ENCODE measurements at regions not wholly inside any gene's neighbourhood (a gene's known extent, or its start where the extent isn't known, plus 50 kb on each side); places are given as distances from the start of the nearest gene placed in this dataset.

DNA sequence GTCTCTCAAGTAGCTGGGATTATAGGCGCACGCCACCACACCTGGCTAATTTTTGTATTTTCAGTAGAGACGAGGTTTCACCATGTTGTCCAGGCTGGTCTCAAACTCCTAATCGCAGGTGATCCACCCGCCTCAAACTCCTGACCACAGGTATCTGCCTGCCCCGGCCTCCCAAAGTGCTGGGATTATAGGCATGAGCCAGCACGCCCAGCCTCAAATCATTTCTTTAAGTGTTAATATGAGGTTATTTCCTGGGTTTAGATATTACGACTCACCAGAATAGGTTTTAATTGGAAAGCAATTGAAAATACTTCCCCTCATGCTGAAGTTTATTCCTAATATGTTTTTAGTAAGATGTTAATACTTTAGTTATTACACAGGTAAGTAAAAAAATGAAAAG lies 144.5 kb downstream of the NUFIP1 start:
- no peaks in the 10 kb centered on the region for H3K27me3 ChIP-seq (ENCODE audit: insufficient read depth, low read length)
- no peak overlapping the region for H3K27ac ChIP-seq (ENCODE audit: low read depth, low read length, poor library complexity, severe bottlenecking)
- no peaks in the 10 kb centered on the region for H3K4me1 ChIP-seq (ENCODE audit: insufficient read depth, low read length, severe bottlenecking)
- no peaks in the 10 kb centered on the region for H3K79me2 ChIP-seq (ENCODE audit: insufficient read depth, low read length)
- TF ChIP-seq, protein P1, sequence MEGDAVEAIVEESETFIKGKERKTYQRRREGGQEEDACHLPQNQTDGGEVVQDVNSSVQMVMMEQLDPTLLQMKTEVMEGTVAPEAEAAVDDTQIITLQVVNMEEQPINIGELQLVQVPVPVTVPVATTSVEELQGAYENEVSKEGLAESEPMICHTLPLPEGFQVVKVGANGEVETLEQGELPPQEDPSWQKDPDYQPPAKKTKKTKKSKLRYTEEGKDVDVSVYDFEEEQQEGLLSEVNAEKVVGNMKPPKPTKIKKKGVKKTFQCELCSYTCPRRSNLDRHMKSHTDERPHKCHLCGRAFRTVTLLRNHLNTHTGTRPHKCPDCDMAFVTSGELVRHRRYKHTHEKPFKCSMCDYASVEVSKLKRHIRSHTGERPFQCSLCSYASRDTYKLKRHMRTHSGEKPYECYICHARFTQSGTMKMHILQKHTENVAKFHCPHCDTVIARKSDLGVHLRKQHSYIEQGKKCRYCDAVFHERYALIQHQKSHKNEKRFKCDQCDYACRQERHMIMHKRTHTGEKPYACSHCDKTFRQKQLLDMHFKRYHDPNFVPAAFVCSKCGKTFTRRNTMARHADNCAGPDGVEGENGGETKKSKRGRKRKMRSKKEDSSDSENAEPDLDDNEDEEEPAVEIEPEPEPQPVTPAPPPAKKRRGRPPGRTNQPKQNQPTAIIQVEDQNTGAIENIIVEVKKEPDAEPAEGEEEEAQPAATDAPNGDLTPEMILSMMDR (IDR thresholded peaks at IDR 0.05; ENCODE audit: low read length): no peak
- no peak for TF ChIP-seq EZH2 (IDR thresholded peaks at IDR 0.05; ENCODE audit: borderline replicate concordance, low read length)
- no peak overlapping the region for H2AFZ ChIP-seq (ENCODE audit: low read length)
- H3F3A ChIP-seq (ENCODE audit: insufficient read depth, low read length): no peaks in the 10 kb centered on the region
- H3K9ac ChIP-seq (ENCODE audit: low read length): no peak overlapping the region
- H3K36me3 ChIP-seq (ENCODE audit: insufficient read depth, low read length): no peaks in the 10 kb centered on the region
- H3K9me2 ChIP-seq (ENCODE audit: low read depth, low read length): no peaks in the 10 kb centered on the region
- no peak overlapping the region for H3K4me3 ChIP-seq (ENCODE audit: low read depth, low read length, poor library complexity, severe bottlenecking)
- no peaks in the 10 kb centered on the region for H3K9me3 ChIP-seq (ENCODE audit: low read length)
- H4K20me1 ChIP-seq (ENCODE audit: insufficient read depth, low read length): no peaks in the 10 kb centered on the region
- no peak overlapping the region for H3K4me2 ChIP-seq (ENCODE audit: low read length)

DNA sequence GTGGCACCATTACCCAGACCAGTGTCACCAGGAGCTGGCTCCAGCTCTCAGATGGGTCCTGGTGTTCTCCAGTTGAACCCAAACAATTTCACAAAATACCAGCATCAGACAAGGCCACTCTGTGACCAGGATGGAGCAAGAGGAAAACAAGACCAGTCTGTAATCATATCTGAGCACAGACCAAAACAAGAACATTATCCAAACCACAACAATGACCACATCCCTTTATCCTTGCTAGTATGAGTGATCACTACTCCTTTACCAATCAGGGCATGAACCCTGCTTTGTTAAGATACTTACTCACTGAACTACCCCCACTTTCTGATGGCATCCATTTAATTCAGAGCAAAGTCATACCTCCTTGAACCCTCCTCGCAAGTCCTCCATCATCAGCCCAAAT lies 145.9 kb downstream of the NUFIP1 start:
- Histone ChIP-seq H3K9me2 (ENCODE audit: low read depth, low read length) (no peaks in the 10 kb centered on the region), H3K79me2 (ENCODE audit: insufficient read depth, low read length) (no peaks in the 10 kb centered on the region), H3F3A (ENCODE audit: insufficient read depth, low read length) (no peaks in the 10 kb centered on the region), H3K4me3 (ENCODE audit: low read depth, low read length, poor library complexity, severe bottlenecking) (no peak overlapping the region), H4K20me1 (ENCODE audit: insufficient read depth, low read length) (no peaks in the 10 kb centered on the region), H3K4me2 (ENCODE audit: low read length) (no peak overlapping the region), H3K9me3 (ENCODE audit: low read length) (no peaks in the 10 kb centered on the region), H3K4me1 (ENCODE audit: insufficient read depth, low read length, severe bottlenecking) (no peaks in the 10 kb centered on the region), H3K27me3 (ENCODE audit: insufficient read depth, low read length) (no peaks in the 10 kb centered on the region), H3K36me3 (ENCODE audit: insufficient read depth, low read length) (no peaks in the 10 kb centered on the region), H3K27ac (ENCODE audit: low read depth, low read length, poor library complexity, severe bottlenecking) (no peak overlapping the region), H3K9ac (ENCODE audit: low read length) (no peak overlapping the region), H2AFZ (ENCODE audit: low read length) (no peak overlapping the region)
- TF ChIP-seq, protein P1 (IDR thresholded peaks at IDR 0.05; ENCODE audit: low read length): no peak
- no peak for TF ChIP-seq EZH2 (IDR thresholded peaks at IDR 0.05; ENCODE audit: borderline replicate concordance, low read length)

DNA sequence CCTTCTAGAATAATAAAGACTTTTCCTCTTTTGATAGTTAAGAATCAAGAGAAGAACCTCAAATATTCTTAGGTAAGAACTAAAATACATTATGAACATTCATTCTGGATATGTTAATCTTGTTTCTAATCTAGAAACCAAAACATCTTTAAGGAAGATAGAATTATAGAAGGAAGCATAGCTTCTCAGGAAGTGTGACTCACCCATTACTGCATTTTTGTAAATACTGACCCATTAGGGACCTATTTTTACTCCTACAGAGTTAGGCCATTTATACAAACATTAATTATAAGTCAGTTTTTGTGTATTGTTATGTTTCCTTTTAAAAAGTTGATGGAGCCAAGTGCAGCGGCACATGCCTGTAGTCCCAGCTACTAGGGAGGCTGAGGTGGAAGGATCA lies 147.1 kb downstream of the NUFIP1 start:
- TF ChIP-seq, protein P1 (IDR thresholded peaks at IDR 0.05; ENCODE audit: low read length): no peak
- no peak for TF ChIP-seq EZH2 (IDR thresholded peaks at IDR 0.05; ENCODE audit: borderline replicate concordance, low read length)
- no peaks in the 10 kb centered on the region for H3K9me3 ChIP-seq (ENCODE audit: low read length)
- H3K4me3 ChIP-seq (ENCODE audit: low read depth, low read length, poor library complexity, severe bottlenecking): no peak overlapping the region
- no peaks in the 10 kb centered on the region for H4K20me1 ChIP-seq (ENCODE audit: insufficient read depth, low read length)
- H3K27ac ChIP-seq (ENCODE audit: low read depth, low read length, poor library complexity, severe bottlenecking): no peak overlapping the region
- no peak overlapping the region for H3K4me2 ChIP-seq (ENCODE audit: low read length)
- no peak overlapping the region for H2AFZ ChIP-seq (ENCODE audit: low read length)
- no peaks in the 10 kb centered on the region for H3K79me2 ChIP-seq (ENCODE audit: insufficient read depth, low read length)
- H3K4me1 ChIP-seq (ENCODE audit: insufficient read depth, low read length, severe bottlenecking): no peaks in the 10 kb centered on the region
- H3K27me3 ChIP-seq (ENCODE audit: insufficient read depth, low read length): no peaks in the 10 kb centered on the region
- H3F3A ChIP-seq (ENCODE audit: insufficient read depth, low read length): no peaks in the 10 kb centered on the region
- no peak overlapping the region for H3K9ac ChIP-seq (ENCODE audit: low read length)
- H3K36me3 ChIP-seq (ENCODE audit: insufficient read depth, low read length): no peaks in the 10 kb centered on the region
- H3K9me2 ChIP-seq (ENCODE audit: low read depth, low read length): no peaks in the 10 kb centered on the region

Measured in OCI-LY1 (cell line).